MM.1S (cell line): ENCODE measurements at regions not wholly inside any gene's neighbourhood (a gene's known extent, or its start where the extent isn't known, plus 50 kb on each side); places are given as distances from the start of the nearest gene placed in this dataset.

Experiments
- DNase-seq: peaks from one replicate; pipeline ENCODE4 v3.0.0-alpha.2; 2015
- H2AFZ ChIP-seq: fragments of 300-600 bp; sonication (generic); 2 replicates; pipeline ENCODE4 v1.6.0; 2016; ENCODE audit warnings: antibody characterized with exemption, low read length
- H3F3A ChIP-seq: fragments of 300-600 bp; sonication (generic); 2 replicates; pipeline ENCODE4 v1.6.1; 2016; ENCODE audit warnings: mild to moderate bottlenecking, antibody characterized with exemption, low read length, moderate library complexity, mixed read lengths; ENCODE audit not compliant: insufficient read depth
- H3K27ac ChIP-seq: fragments of 300-600 bp; sonication (generic); 2 replicates; pipeline ENCODE4 v1.5.1; 2016; ENCODE audit warnings: mild to moderate bottlenecking, low read length
- H3K27me3 ChIP-seq: fragments of 300-600 bp; sonication (generic); replicated peaks from 2 replicates; pipeline ENCODE4 v1.6.0; 2016; ENCODE audit warnings: low read length; ENCODE audit not compliant: insufficient read depth
- H3K36me3 ChIP-seq: fragments of 300-600 bp; sonication (generic); replicated peaks from 2 replicates; pipeline ENCODE4 v1.6.1; 2016; ENCODE audit warnings: mild to moderate bottlenecking, low read length, mixed read lengths; ENCODE audit not compliant: insufficient read depth
- H3K4me1 ChIP-seq: fragments of 300-600 bp; sonication (generic); 2 replicates; pipeline ENCODE4 v1.6.1; 2016; ENCODE audit warnings: low read length, mixed read lengths
- H3K4me2 ChIP-seq: fragments of 300-600 bp; sonication (generic); 2 replicates; pipeline ENCODE4 v1.6.0; 2016; ENCODE audit warnings: low read depth, low read length
- H3K4me3 ChIP-seq: fragments of 300-600 bp; sonication (generic); 2 replicates; pipeline ENCODE4 v1.5.1; 2016; ENCODE audit warnings: low read length, mixed read lengths
- H3K79me2 ChIP-seq: fragments of 300-600 bp; sonication (generic); 2 replicates; pipeline ENCODE4 v1.6.1; 2016; ENCODE audit warnings: mixed run types, low read length, mixed read lengths
- H3K9ac ChIP-seq: fragments of 300-600 bp; sonication (generic); 2 replicates; pipeline ENCODE4 v1.6.1; 2016; ENCODE audit warnings: low read length, mixed read lengths
- H3K9me2 ChIP-seq: fragments of 300-600 bp; sonication (generic); replicated peaks from 2 replicates; pipeline ENCODE4 v1.6.1; 2016; ENCODE audit warnings: mild to moderate bottlenecking, low read length, mixed read lengths; ENCODE audit not compliant: insufficient read depth
- H3K9me3 ChIP-seq: fragments of 300-600 bp; sonication (generic); replicated peaks from 2 replicates; pipeline ENCODE4 v1.6.1; 2016; ENCODE audit warnings: mild to moderate bottlenecking, low read length, mixed read lengths; ENCODE audit not compliant: insufficient read depth
- H4K20me1 ChIP-seq: fragments of 300-600 bp; sonication (generic); 2 replicates; pipeline ENCODE4 v1.6.1; 2016; ENCODE audit warnings: mild to moderate bottlenecking, low read length, moderate library complexity, mixed read lengths; ENCODE audit not compliant: insufficient read depth
- CTCF ChIP-seq: fragments of 300-600 bp; sonication (generic); IDR thresholded peaks from 2 replicates; pipeline ENCODE4 v1.5.1; 2016; ENCODE audit warnings: antibody characterized with exemption, low read length, mixed read lengths
- EZH2 ChIP-seq: fragments of 300-600 bp; sonication (generic); optimal IDR thresholded peaks from 2 replicates; pipeline ENCODE3; 2017; ENCODE audit warnings: low read depth, mild to moderate bottlenecking, antibody characterized with exemption, low read length, mixed read lengths
- EZH2phosphoT487 ChIP-seq: fragments of 300-600 bp; sonication (generic); IDR thresholded peaks from 2 replicates; pipeline ENCODE4 v1.6.1; 2018; ENCODE audit warnings: antibody characterized with exemption, low read length

- Histone ChIP-seq H3K9me2 (no peaks in the 10 kb centered on the region), H3K4me2 (no peak overlapping the region), H3K27ac (no peak overlapping the region), H3K4me3 (no peak overlapping the region), H3K36me3 (no peaks in the 10 kb centered on the region), H3K4me1 (no peaks in the 10 kb centered on the region), H3K27me3 (no peaks in the 10 kb centered on the region), H4K20me1 (no peaks in the 10 kb centered on the region), H2AFZ (no peak overlapping the region), H3K9ac (no peak overlapping the region), H3K9me3 (no peaks in the 10 kb centered on the region), H3F3A (no peaks in the 10 kb centered on the region), H3K79me2 (no peaks in the 10 kb centered on the region)
- TF ChIP-seq EZH2 (no peak), CTCF (no peak), EZH2phosphoT487 (no peak)
- no peak for DNase-seq
These were observed 125.1 kb downstream of the BARX1 start for GRCh38 chr9:93830012-93830596.

GRCh38 chr9:93829271-93830011 lies 125.7 kb downstream of the BARX1 start:
- no peaks in the 10 kb centered on the region for H3K27me3 ChIP-seq
- H3K9me3 ChIP-seq: no peaks in the 10 kb centered on the region
- H3K4me3 ChIP-seq: no peak overlapping the region
- TF ChIP-seq EZH2phosphoT487 (no peak), EZH2 (no peak), CTCF (no peak)
- no peaks in the 10 kb centered on the region for H4K20me1 ChIP-seq
- H3K9me2 ChIP-seq: no peaks in the 10 kb centered on the region
- H3K27ac ChIP-seq: no peak overlapping the region
- no peak overlapping the region for H2AFZ ChIP-seq
- H3K36me3 ChIP-seq: no peaks in the 10 kb centered on the region
- no peak overlapping the region for H3K4me2 ChIP-seq
- no peaks in the 10 kb centered on the region for H3F3A ChIP-seq
- no peak for DNase-seq
- no peak overlapping the region for H3K9ac ChIP-seq
- H3K79me2 ChIP-seq: no peaks in the 10 kb centered on the region
- no peaks in the 10 kb centered on the region for H3K4me1 ChIP-seq

GRCh38 chr9:93828331-93829097 lies 126.6 kb downstream of the BARX1 start:
- H3K4me3 ChIP-seq: no peak overlapping the region
- no peaks in the 10 kb centered on the region for H3K79me2 ChIP-seq
- H3K4me2 ChIP-seq: no peak overlapping the region
- H3K27me3 ChIP-seq: no peaks in the 10 kb centered on the region
- H3K9me2 ChIP-seq: no peaks in the 10 kb centered on the region
- no peak overlapping the region for H3K27ac ChIP-seq
- no peaks in the 10 kb centered on the region for H3K9me3 ChIP-seq
- TF ChIP-seq CTCF (no peak), EZH2phosphoT487 (no peak), EZH2 (no peak)
- DNase-seq: no peak
- no peaks in the 10 kb centered on the region for H3K36me3 ChIP-seq
- H4K20me1 ChIP-seq: no peaks in the 10 kb centered on the region
- H3F3A ChIP-seq: no peaks in the 10 kb centered on the region
- no peak overlapping the region for H2AFZ ChIP-seq
- no peak overlapping the region for H3K9ac ChIP-seq
- H3K4me1 ChIP-seq: no peaks in the 10 kb centered on the region
